CD14-positive monocyte (primary cell): ENCODE measurements at regions not wholly inside any gene's neighbourhood (a gene's known extent, or its start where the extent isn't known, plus 50 kb on each side); places are given as distances from the start of the nearest gene placed in this dataset.

Source experiments
- DNase-seq, 3 donors: peaks; one replicate each; pipeline ENCODE4 v3.0.0-alpha.2; 2011 to 2022
- H2AFZ ChIP-seq: 2 replicates; pipeline ENCODE4 v1.6.0; 2012; ENCODE audit warnings: mild to moderate bottlenecking, low read depth, low read length, inconsistent platforms; ENCODE audit not compliant: insufficient read depth, poor library complexity, severe bottlenecking
- H3K27ac ChIP-seq, 2 donors: 1 replicate in 1 of 2; 2 replicates in 1 of 2; pipeline ENCODE4 v1.5.1; 2012 to 2013; ENCODE audit warnings: low read length in 2 of 2, control low read depth in 1 of 2, inconsistent platforms in 1 of 2, low read depth in 1 of 2, mild to moderate bottlenecking in 1 of 2
- H3K27me3 ChIP-seq, 2 donors: one replicate each; pipeline versions ENCODE4 v1.6.0 to v1.6.1; 2011 to 2013; ENCODE audit warnings: low read length in 2 of 2; ENCODE audit not compliant: control insufficient read depth in 2 of 2, insufficient read depth in 2 of 2
- H3K36me3 ChIP-seq, 2 donors: replicated peaks in 1 of 2; 1 replicate in 1 of 2; 2 replicates in 1 of 2; pipeline versions ENCODE4 v1.5.1 to v1.6.1; 2012 to 2013; ENCODE audit warnings: low read length in 2 of 2, control low read depth in 1 of 2, inconsistent platforms in 1 of 2, mild to moderate bottlenecking in 1 of 2; ENCODE audit not compliant: insufficient read depth in 2 of 2, control insufficient read depth in 1 of 2
- H3K4me1 ChIP-seq, 2 donors: 1 replicate in 1 of 2; 2 replicates in 1 of 2; pipeline versions ENCODE4 v1.5.1 to v1.6.1; 2012 to 2013; ENCODE audit warnings: low read length in 2 of 2, control low read depth in 1 of 2, inconsistent platforms in 1 of 2, mild to moderate bottlenecking in 1 of 2, moderate library complexity in 1 of 2; ENCODE audit not compliant: insufficient read depth in 2 of 2, control insufficient read depth in 1 of 2
- H3K4me2 ChIP-seq: replicated peaks from 2 replicates; pipeline ENCODE3; 2012; ENCODE audit warnings: low read length, moderate library complexity, mild to moderate bottlenecking; ENCODE audit not compliant: poor library complexity, severe bottlenecking; ENCODE audit errors: extremely low read depth
- H3K4me3 ChIP-seq, 3 experiments: fragments of 200-600 bp in 1 of 3; sonication (generic) in 1 of 3; replicated peaks in 1 of 3; 1 replicate in 2 of 3; 2 replicates in 1 of 3; pipeline ENCODE4 v1.5.1; 2011 to 2013; ENCODE audit warnings: low read length in 3 of 3, mild to moderate bottlenecking in 3 of 3, control low read depth in 2 of 3, low read depth in 2 of 3, inconsistent platforms in 1 of 3, moderate library complexity in 1 of 3
- H3K79me2 ChIP-seq: 2 replicates; pipeline ENCODE4 v1.6.0; 2012; ENCODE audit warnings: mild to moderate bottlenecking, control low read depth, inconsistent platforms, low read length, moderate library complexity; ENCODE audit not compliant: insufficient read depth
- H3K9ac ChIP-seq: 2 replicates; pipeline ENCODE4 v1.6.0; 2017; ENCODE audit warnings: low read length, mild to moderate bottlenecking; ENCODE audit not compliant: insufficient read depth, poor library complexity, severe bottlenecking
- H3K9me3 ChIP-seq, 2 donors: replicated peaks in 1 of 2; 1 replicate in 1 of 2; 2 replicates in 1 of 2; pipeline versions ENCODE4 v1.5.1 to v1.6.1; 2012 to 2013; ENCODE audit warnings: low read length in 2 of 2, control low read depth in 1 of 2; ENCODE audit not compliant: control insufficient read depth in 1 of 2, insufficient read depth in 1 of 2
- H4K20me1 ChIP-seq: 2 replicates; pipeline ENCODE4 v1.6.0; 2012; ENCODE audit warnings: mild to moderate bottlenecking, low read length, control low read depth, moderate library complexity; ENCODE audit not compliant: insufficient read depth
- H3K27ac Mint-ChIP-seq, 7 donors: one replicate each; pipeline ENCODE4 v1.8.0; 2020; ENCODE audit warnings: mild to moderate bottlenecking in 7 of 7, mixed read lengths in 7 of 7, moderate library complexity in 6 of 7, inconsistent platforms in 2 of 7
- H3K27me3 Mint-ChIP-seq, 3 donors: one replicate each; pipeline ENCODE4 v1.8.0; 2021 to 2022; ENCODE audit warnings: low read depth in 3 of 3, mild to moderate bottlenecking in 3 of 3, mixed read lengths in 3 of 3, moderate library complexity in 3 of 3, inconsistent platforms in 1 of 3
- H3K36me3 Mint-ChIP-seq, 2 donors: one replicate each; pipeline ENCODE4 v1.8.0; 2020; ENCODE audit warnings: mixed read lengths in 2 of 2, inconsistent platforms in 1 of 2, mild to moderate bottlenecking in 1 of 2
- H3K4me1 Mint-ChIP-seq: one replicate; pipeline ENCODE4 v1.8.0; 2020; ENCODE audit warnings: mild to moderate bottlenecking, mixed read lengths
- H3K4me3 Mint-ChIP-seq, 2 donors: one replicate each; pipeline ENCODE4 v1.8.0; 2020; ENCODE audit warnings: mild to moderate bottlenecking in 2 of 2, mixed read lengths in 2 of 2, moderate library complexity in 1 of 2
- H3K9me3 Mint-ChIP-seq, 7 donors: one replicate each; pipeline ENCODE4 v1.8.0; 2020 to 2022; ENCODE audit warnings: mixed read lengths in 7 of 7, mild to moderate bottlenecking in 6 of 7, moderate library complexity in 6 of 7, inconsistent platforms in 2 of 7
- WGBS: methylation state at CpG from one replicate; pipeline ENCODE4 v1.1.5; 2013; ENCODE audit warnings: missing lambda C conversion rate; ENCODE audit not compliant: insufficient coverage; 5-methylcytosine and 5-hydroxymethylcytosine counted together
- intact Hi-C, 2 donors: fragments of 100-400 bp; cut with micrococcal nuclease; formaldehyde crosslinking; loops; one replicate each; pipeline versions ENCODE4 v1.15.0 to v1.15.1; 2023
- TF ChIP-seq, protein P1 (sequence below): fragments of 200-600 bp; IDR thresholded peaks from one replicate; pipeline ENCODE4 v1.8.0; 2022; ENCODE audit warnings: antibody characterized with exemption, mild to moderate bottlenecking

DNA sequence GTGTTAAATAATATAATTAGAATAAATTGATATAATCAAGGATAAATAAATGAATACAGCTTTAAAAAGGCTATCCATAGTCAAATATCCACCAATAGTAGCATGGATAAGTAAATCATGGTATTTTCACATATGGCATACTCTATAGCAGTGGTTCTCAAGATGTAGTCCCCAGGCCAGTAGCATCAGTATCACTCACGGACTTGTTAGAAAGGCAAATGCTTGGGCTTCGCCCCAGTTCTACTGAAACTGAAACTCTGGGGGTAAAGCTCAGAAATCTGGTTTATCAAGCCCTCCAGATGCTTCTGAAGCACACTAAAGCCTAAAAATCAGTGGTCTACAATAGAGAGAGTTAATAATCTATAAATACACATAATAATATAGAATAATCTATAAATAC lies 261.6 kb upstream of the TTC14 start:
- H3K9me3 Mint-ChIP-seq = peaks cover 0 to 4% (median 0%) of the 10 kb centered on the region in 7 donors
- Histone ChIP-seq H3K27ac (no peak overlapping the region), H4K20me1 (no peaks in the 10 kb centered on the region), H3K4me3 (no peak overlapping the region), H3K4me2 (no peak overlapping the region), H2AFZ (no peak overlapping the region), H3K27me3 (no peaks in the 10 kb centered on the region), H3K9ac (no peak overlapping the region), H3K4me1 (no peaks in the 10 kb centered on the region), H3K36me3 (no peaks in the 10 kb centered on the region), H3K79me2 (no peaks in the 10 kb centered on the region), H3K9me3 (peaks cover 3% of the 10 kb centered on the region in 2 donors)
- H3K36me3 Mint-ChIP-seq = no peaks in the 10 kb centered on the region
- H3K4me1 Mint-ChIP-seq = no peaks in the 10 kb centered on the region
- TF ChIP-seq, protein P1, sequence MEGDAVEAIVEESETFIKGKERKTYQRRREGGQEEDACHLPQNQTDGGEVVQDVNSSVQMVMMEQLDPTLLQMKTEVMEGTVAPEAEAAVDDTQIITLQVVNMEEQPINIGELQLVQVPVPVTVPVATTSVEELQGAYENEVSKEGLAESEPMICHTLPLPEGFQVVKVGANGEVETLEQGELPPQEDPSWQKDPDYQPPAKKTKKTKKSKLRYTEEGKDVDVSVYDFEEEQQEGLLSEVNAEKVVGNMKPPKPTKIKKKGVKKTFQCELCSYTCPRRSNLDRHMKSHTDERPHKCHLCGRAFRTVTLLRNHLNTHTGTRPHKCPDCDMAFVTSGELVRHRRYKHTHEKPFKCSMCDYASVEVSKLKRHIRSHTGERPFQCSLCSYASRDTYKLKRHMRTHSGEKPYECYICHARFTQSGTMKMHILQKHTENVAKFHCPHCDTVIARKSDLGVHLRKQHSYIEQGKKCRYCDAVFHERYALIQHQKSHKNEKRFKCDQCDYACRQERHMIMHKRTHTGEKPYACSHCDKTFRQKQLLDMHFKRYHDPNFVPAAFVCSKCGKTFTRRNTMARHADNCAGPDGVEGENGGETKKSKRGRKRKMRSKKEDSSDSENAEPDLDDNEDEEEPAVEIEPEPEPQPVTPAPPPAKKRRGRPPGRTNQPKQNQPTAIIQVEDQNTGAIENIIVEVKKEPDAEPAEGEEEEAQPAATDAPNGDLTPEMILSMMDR = no peak
- H3K27me3 Mint-ChIP-seq = peaks cover 0 to 1% (median 0%) of the 10 kb centered on the region in 3 donors
- intact Hi-C loops = no loop called here
- WGBS = 89% methylated on average over 2 of the region's 2 CpGs
- no peak overlapping the region for H3K27ac Mint-ChIP-seq
- no peak overlapping the region for H3K4me3 Mint-ChIP-seq
- no peak for DNase-seq

- no peaks in the 10 kb centered on the region for H4K20me1 ChIP-seq
- no peak overlapping the region for H2AFZ ChIP-seq
- H3K4me3 ChIP-seq = no peak overlapping the region
- H3K27ac ChIP-seq = no peak overlapping the region
- Mint-ChIP-seq H3K9me3 (peaks cover 0 to 4% (median 0%) of the 10 kb centered on the region in 7 donors), H3K4me3 (no peak overlapping the region), H3K36me3 (no peaks in the 10 kb centered on the region), H3K27me3 (peaks cover 0 to 1% (median 0%) of the 10 kb centered on the region in 3 donors), H3K27ac (no peak overlapping the region), H3K4me1 (no peaks in the 10 kb centered on the region)
- H3K36me3 ChIP-seq = no peaks in the 10 kb centered on the region
- no CpG with 5 or more reads among the region's 3 CpGs for WGBS
- H3K9me3 ChIP-seq = peaks cover 0 to 3% of the 10 kb centered on the region in 2 donors
- H3K4me1 ChIP-seq = no peaks in the 10 kb centered on the region
- H3K79me2 ChIP-seq = no peaks in the 10 kb centered on the region
- H3K27me3 ChIP-seq = no peaks in the 10 kb centered on the region
- DNase-seq = no peak
- H3K9ac ChIP-seq = no peak overlapping the region
- intact Hi-C loops = no loop called here
- no peak overlapping the region for H3K4me2 ChIP-seq
- TF ChIP-seq, protein P1 = no peak
These were observed 260.4 kb upstream of the TTC14 start for GRCh38 chr3:180341516-180341915.
